HCT116 (cell line): ENCODE measurements at regions not wholly inside any gene's neighbourhood (a gene's known extent, or its start where the extent isn't known, plus 50 kb on each side); places are given as distances from the start of the nearest gene placed in this dataset.
A peak's percentile ranks its signal among the peaks of the same experiment; 100 is the strongest.

Experiments
- ATAC-seq: fragments of 200-7000 bp; cut with Tn5 transposase; 2 replicates; pipeline ENCODE4 v1.9.1; 2020; ENCODE audit warnings: mild to moderate bottlenecking, moderate library complexity
- BruUV-seq: library from RNA; stranded (reverse); fragments of 400-500 nt; replicated peaks from 2 replicates; lab custom pipeline; 2021; lab: Mats Ljungman, UMichigan
- CTCF ChIA-PET: fragments of 300-600 bp; sonication (Branson Sonifier 250); formaldehyde crosslinking; loops from one replicate; lab custom pipeline; 2021; ENCODE audit warnings: antibody characterized with exemption; lab: Charles Lee
- POLR2A ChIA-PET: fragments of 300-600, 350-600 bp; sonication (Branson Sonifier 250); formaldehyde crosslinking; loops from one replicate; lab custom pipeline; 2021; ENCODE audit warnings: antibody characterized with exemption; lab: Charles Lee
- RAD21 ChIA-PET, 2 experiments: fragments of 300-600 bp; sonication (Branson Sonifier 250); formaldehyde crosslinking; loops; one replicate each; lab custom pipeline; 2023; ENCODE audit warnings: low total read pairs in 2 of 2; ENCODE audit not compliant: uncharacterized antibody in 2 of 2, unreplicated experiment in 2 of 2, low non-redundant PET in 1 of 2; lab: Charles Lee
- DNase-seq: peaks from one replicate; pipeline ENCODE4 v3.0.0-alpha.2; 2010; ENCODE audit warnings: low read depth, low spot score
- H2AFZ ChIP-seq: fragments of 200-600 bp; shearing (Covaris generic), sonication (generic); 2 replicates; pipeline ENCODE4 v1.6.1; 2017; ENCODE audit warnings: low read depth, mixed run types, mixed read lengths, antibody characterized with exemption, low read length; ENCODE audit not compliant: poor library complexity, severe bottlenecking
- H3K27ac ChIP-seq: 2 replicates; pipeline ENCODE4 v1.5.1; 2012; ENCODE audit warnings: low read depth, low read length
- H3K27me3 ChIP-seq: fragments of 200-600 bp; sonication (generic); 2 replicates; pipeline ENCODE4 v1.6.1; 2016; ENCODE audit warnings: mixed run types, low read length, mixed read lengths; ENCODE audit not compliant: insufficient read depth
- H3K36me3 ChIP-seq, 2 experiments: fragments of 200-500 bp in 1 of 2; fragments of 200-600 bp in 1 of 2; sonication (Bioruptor generic) in 1 of 2; sonication (generic) in 1 of 2; 2 replicates each; pipeline versions ENCODE4 v1.5.1 to v1.6.1; 2014 to 2016; ENCODE audit warnings: low read length in 2 of 2, inconsistent platforms in 1 of 2, mixed read lengths in 1 of 2, mixed run types in 1 of 2; ENCODE audit not compliant: insufficient read depth in 2 of 2, control insufficient read depth in 1 of 2
- H3K4me1 ChIP-seq, 2 experiments: fragments of 200-600 bp in 1 of 2; sonication (generic) in 1 of 2; 2 replicates each; pipeline versions ENCODE4 v1.5.1 to v1.6.1; 2012 to 2017; ENCODE audit warnings: low read length in 2 of 2, inconsistent platforms in 1 of 2, mild to moderate bottlenecking in 1 of 2, mixed read lengths in 1 of 2, mixed run types in 1 of 2, moderate library complexity in 1 of 2; ENCODE audit not compliant: insufficient read depth in 2 of 2, control insufficient read depth in 1 of 2
- H3K4me2 ChIP-seq: fragments of 200-600 bp; sonication (generic); 2 replicates; pipeline ENCODE4 v1.6.1; 2017; ENCODE audit warnings: mixed run types, low read length, mixed read lengths
- H3K4me3 ChIP-seq, 2 experiments: fragments of 200-600 bp in 1 of 2; sonication (generic) in 1 of 2; replicated peaks in 1 of 2; 2 replicates each; pipeline ENCODE4 v1.5.1; 2011 to 2016; ENCODE audit warnings: low read length in 2 of 2, control low read depth in 1 of 2, low read depth in 1 of 2, mild to moderate bottlenecking in 1 of 2, mixed read lengths in 1 of 2, mixed run types in 1 of 2
- H3K79me2 ChIP-seq: fragments of 200-600 bp; sonication (generic); 2 replicates; pipeline ENCODE4 v1.6.1; 2017; ENCODE audit warnings: mild to moderate bottlenecking, mixed run types, low read length, moderate library complexity, mixed read lengths; ENCODE audit not compliant: insufficient read depth
- H3K9ac ChIP-seq: fragments of 200-600 bp; sonication (generic); 2 replicates; pipeline ENCODE4 v1.6.1; 2016; ENCODE audit warnings: low read length, mixed read lengths
- H3K9me2 ChIP-seq: fragments of 200-600 bp; sonication (generic), shearing (Covaris generic); 2 replicates; pipeline ENCODE4 v1.6.1; 2017; ENCODE audit warnings: mixed run types, mild to moderate bottlenecking, moderate library complexity; ENCODE audit not compliant: insufficient read depth
- H3K9me3 ChIP-seq, 2 experiments: fragments of 200-500 bp in 1 of 2; fragments of 200-600 bp in 1 of 2; sonication (Bioruptor generic) in 1 of 2; sonication (generic) in 1 of 2; 2 replicates each; pipeline ENCODE4 v1.6.1; 2014 to 2017; ENCODE audit warnings: low read length in 2 of 2, mixed read lengths in 2 of 2, inconsistent platforms in 1 of 2, low read depth in 1 of 2, mild to moderate bottlenecking in 1 of 2, mixed run types in 1 of 2, moderate library complexity in 1 of 2; ENCODE audit not compliant: control insufficient read depth in 1 of 2, insufficient read depth in 1 of 2
- H4K20me1 ChIP-seq: fragments of 200-600 bp; sonication (generic), shearing (Covaris generic); 2 replicates; pipeline ENCODE4 v1.6.1; 2017; ENCODE audit warnings: mixed run types, mild to moderate bottlenecking, moderate library complexity; ENCODE audit not compliant: insufficient read depth
- CTCF ChIP-seq, 3 experiments: fragments of 200-600 bp in 1 of 3; sonication (generic) in 1 of 3; IDR thresholded peaks in 2 of 3; conservative IDR thresholded peaks in 1 of 3; 2 replicates each; pipeline ENCODE4 v1.5.1; 2012 to 2017; ENCODE audit warnings: low read depth in 2 of 3, low read length in 2 of 3, antibody characterized with exemption in 1 of 3, borderline replicate concordance in 1 of 3, control low read depth in 1 of 3, mild to moderate bottlenecking in 1 of 3, mixed read lengths in 1 of 3, mixed run types in 1 of 3, moderate library complexity in 1 of 3; ENCODE audit not compliant: insufficient read depth in 1 of 3
- EGR1 ChIP-seq: IDR thresholded peaks from 2 replicates; pipeline ENCODE4 v1.6.1; 2012; ENCODE audit warnings: low read depth
- POLR2AphosphoS5 ChIP-seq: IDR thresholded peaks from 2 replicates; pipeline ENCODE4 v1.6.1; 2011; ENCODE audit warnings: mild to moderate bottlenecking, low read depth, low read length, moderate library complexity
- SP1 ChIP-seq: IDR thresholded peaks from 2 replicates; pipeline ENCODE4 v1.6.1; 2012; ENCODE audit warnings: low read depth
- intact Hi-C: fragments of 100-400 bp; cut with micrococcal nuclease; formaldehyde crosslinking; loops from 2 replicates; pipeline ENCODE4 v1.10.0; 2022
- TF ChIP-seq, protein P1 (sequence below): IDR thresholded peaks from 2 replicates; pipeline ENCODE4 v1.6.1; 2012

GRCh38 chr5:135667204-135667603 lies 88.4 kb upstream of the CXCL14 start:
- POLR2A ChIA-PET, result no interaction called here
- Histone ChIP-seq H3K9me3 (no peaks in the 10 kb centered on the region), H3K4me1 (no peaks in the 10 kb centered on the region), H3K27me3 (0 out of 2 replicates have a peak, but pooled peaks cover 14% of the 10 kb centered on the region), H3K9me2 (no peaks in the 10 kb centered on the region), H3K4me3 (no peak overlapping the region), H3K4me2 (no peak overlapping the region), H3K79me2 (no peaks in the 10 kb centered on the region), H3K27ac (no peak overlapping the region), H3K36me3 (no peaks in the 10 kb centered on the region), H3K9ac (no peak overlapping the region), H4K20me1 (no peaks in the 10 kb centered on the region), H2AFZ (no peak overlapping the region)
- intact Hi-C loops, result no loop called here
- no TSS peak for BruUV-seq
- RAD21 ChIA-PET, result no interaction called here
- DNase-seq, result no peak
- TF ChIP-seq EGR1 (no peak), POLR2AphosphoS5 (no peak)
- TF ChIP-seq, protein P1, sequence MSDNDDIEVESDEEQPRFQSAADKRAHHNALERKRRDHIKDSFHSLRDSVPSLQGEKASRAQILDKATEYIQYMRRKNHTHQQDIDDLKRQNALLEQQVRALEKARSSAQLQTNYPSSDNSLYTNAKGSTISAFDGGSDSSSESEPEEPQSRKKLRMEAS, result no peak
- CTCF ChIA-PET, result no interaction called here
- ATAC-seq, result no peak

DNA sequence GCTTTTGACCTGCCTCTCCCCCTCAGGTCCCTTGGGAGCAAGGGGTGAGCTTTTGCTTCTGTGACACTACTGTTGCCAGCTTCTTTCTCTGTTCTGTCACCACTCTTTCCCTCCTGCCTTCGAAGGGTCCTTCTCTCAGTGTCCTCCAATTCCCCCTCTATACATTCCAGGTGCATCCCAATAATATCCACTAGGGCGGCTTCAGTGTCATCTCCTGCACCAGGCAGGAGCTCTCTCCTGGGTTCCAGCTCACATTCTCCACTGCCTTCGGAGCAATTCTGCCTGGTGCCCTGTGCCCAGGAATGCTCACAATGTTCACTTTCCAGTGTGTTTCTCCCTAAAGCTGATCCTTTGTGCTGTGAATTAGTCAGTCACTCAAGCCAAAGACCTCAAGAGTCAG lies 83.9 kb upstream of the CXCL14 start:
- Histone ChIP-seq H3K9me2 (no peaks in the 10 kb centered on the region), H3K4me1 (no peaks in the 10 kb centered on the region), H3K27me3 (peaks cover 15% of the 10 kb centered on the region; the same call in 1 of the 2 replicates), H3K79me2 (no peaks in the 10 kb centered on the region), H3K9ac (no peak overlapping the region), H3K36me3 (no peaks in the 10 kb centered on the region), H3K27ac (no peak overlapping the region), H3K9me3 (no peaks in the 10 kb centered on the region; a peak in 1 of 4 replicates), H3K4me2 (no peak overlapping the region), H3K4me3 (no peak overlapping the region), H4K20me1 (no peaks in the 10 kb centered on the region), H2AFZ (no peak overlapping the region)
- ChIA-PET CTCF (no interaction called here), RAD21 (no interaction called here), POLR2A (no interaction called here)
- DNase-seq (no peak), ATAC-seq (peak; percentile 67)
- BruUV-seq, result no TSS peak
- TF ChIP-seq SP1 (no peak), CTCF (IDR thresholded peaks at IDR 0.05 in 2 of 3, conservative IDR thresholded peaks at IDR 0.05 in 1 of 3; ENCODE audit: borderline replicate concordance in 1 of 3, insufficient read depth in 1 of 3, low read depth in 2 of 3, low read length in 2 of 3) (peak in 1 of 3 experiments; percentile 22; a peak in 3 of 6 replicates)
- intact Hi-C loops, result no loop called here
